OCI-LY7 (cell line): ENCODE measurements at regions not wholly inside any gene's neighbourhood (a gene's known extent, or its start where the extent isn't known, plus 50 kb on each side); places are given as distances from the start of the nearest gene placed in this dataset.

Experiments
- BruUV-seq: library from RNA; stranded (reverse); fragments of 400-500 nt; replicated peaks from 2 replicates; lab custom pipeline; 2021; lab: Mats Ljungman, UMichigan
- CTCF ChIA-PET: fragments of 300-600 bp; sonication (Branson Sonifier 250); formaldehyde crosslinking; loops from one replicate; lab custom pipeline; 2022; ENCODE audit warnings: antibody characterized with exemption; ENCODE audit not compliant: unreplicated experiment; lab: Charles Lee
- POLR2A ChIA-PET: fragments of 300-600 bp; sonication (Branson Sonifier 250); formaldehyde crosslinking; loops from one replicate; lab custom pipeline; 2022; ENCODE audit warnings: antibody characterized with exemption; lab: Charles Lee
- DNase-seq: peaks from one replicate; pipeline ENCODE4 v3.0.0-alpha.2; 2015; ENCODE audit warnings: low spot score
- H2AFZ ChIP-seq: fragments of 200-600 bp; sonication (generic), shearing (Covaris generic); 2 replicates; pipeline ENCODE4 v1.6.1; 2014; ENCODE audit warnings: mild to moderate bottlenecking, antibody characterized with exemption, low read length, moderate library complexity
- H3K27ac ChIP-seq: fragments of 200-600 bp; sonication (generic); 2 replicates; pipeline ENCODE4 v1.5.1; 2014; ENCODE audit warnings: mixed run types, low read depth, mild to moderate bottlenecking, moderate library complexity, low read length, inconsistent platforms; ENCODE audit not compliant: poor library complexity, severe bottlenecking
- H3K36me3 ChIP-seq: fragments of 200-600 bp; sonication (generic); 2 replicates; pipeline ENCODE4 v1.6.1; 2014; ENCODE audit warnings: mild to moderate bottlenecking, antibody characterized with exemption, low read length, moderate library complexity, mixed read lengths; ENCODE audit not compliant: insufficient read depth
- H3K4me1 ChIP-seq: fragments of 200-600 bp; sonication (generic); 2 replicates; pipeline ENCODE4 v1.5.1; 2014; ENCODE audit warnings: mild to moderate bottlenecking, low read length; ENCODE audit not compliant: insufficient read depth, poor library complexity, severe bottlenecking
- H3K4me2 ChIP-seq: fragments of 200-600 bp; sonication (generic); 2 replicates; pipeline ENCODE4 v1.6.1; 2014; ENCODE audit warnings: mild to moderate bottlenecking, low read length
- H3K4me3 ChIP-seq: fragments of 200-600 bp; sonication (generic); 2 replicates; pipeline ENCODE4 v1.5.1; 2014; ENCODE audit warnings: mild to moderate bottlenecking, low read depth, low read length; ENCODE audit not compliant: poor library complexity, severe bottlenecking
- H3K79me2 ChIP-seq: fragments of 200-600 bp; sonication (generic); 2 replicates; pipeline ENCODE4 v1.6.1; 2016; ENCODE audit warnings: low read depth, mild to moderate bottlenecking, low read length, moderate library complexity, mixed read lengths; ENCODE audit not compliant: insufficient read depth
- H3K9me2 ChIP-seq: fragments of 200-600 bp; sonication (generic); 2 replicates; pipeline ENCODE4 v1.6.1; 2016; ENCODE audit warnings: mild to moderate bottlenecking, low read length, mixed read lengths; ENCODE audit not compliant: insufficient read depth
- H3K9me3 ChIP-seq: fragments of 200-600 bp; sonication (generic); 2 replicates; pipeline ENCODE4 v1.6.1; 2014; ENCODE audit warnings: mild to moderate bottlenecking, mixed run types, low read length, mixed read lengths
- H4K20me1 ChIP-seq: fragments of 200-600 bp; sonication (generic); 2 replicates; pipeline ENCODE4 v1.6.1; 2014; ENCODE audit warnings: mild to moderate bottlenecking, antibody characterized with exemption, low read length, moderate library complexity, mixed read lengths; ENCODE audit not compliant: insufficient read depth
- EZH2phosphoT487 ChIP-seq: fragments of 200-600 bp; sonication (generic); IDR thresholded peaks from 2 replicates; pipeline ENCODE4 v1.6.1; 2018; ENCODE audit warnings: low read depth, borderline replicate concordance, mild to moderate bottlenecking, mixed run types, antibody characterized with exemption, low read length, moderate library complexity, mixed read lengths
- intact Hi-C: fragments of 100-400 bp; cut with micrococcal nuclease; formaldehyde crosslinking; loops from one replicate; pipeline ENCODE4 v1.10.0; 2022; ENCODE audit not compliant: unreplicated experiment
- TF ChIP-seq, protein P1 (sequence below): fragments of 200-600 bp; sonication (generic); conservative IDR thresholded peaks from 2 replicates; pipeline ENCODE4 v1.5.1; 2014; ENCODE audit warnings: mild to moderate bottlenecking, antibody characterized with exemption, low read length, moderate library complexity, mixed read lengths

DNA sequence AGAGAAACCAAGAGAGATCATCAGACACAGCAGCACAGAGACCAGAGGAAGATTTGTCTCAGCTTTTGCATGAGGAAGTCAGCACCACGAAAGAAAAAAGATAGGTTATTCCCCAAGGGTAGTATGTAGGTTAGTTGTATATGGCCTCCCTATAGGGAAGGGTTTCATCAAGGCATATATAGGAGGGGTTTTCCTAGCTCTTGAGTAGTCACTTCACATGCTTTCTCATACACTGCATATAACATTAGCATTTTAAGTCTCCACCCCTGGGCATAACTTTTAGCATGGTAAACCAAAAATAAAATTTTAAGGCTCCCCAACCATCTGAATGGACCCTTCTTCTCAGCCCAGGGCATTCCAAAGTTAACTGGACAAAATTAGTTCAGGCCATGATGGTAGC, 1571.6 kb upstream of the ACO1 start:
- CTCF ChIA-PET: no interaction called here

DNA sequence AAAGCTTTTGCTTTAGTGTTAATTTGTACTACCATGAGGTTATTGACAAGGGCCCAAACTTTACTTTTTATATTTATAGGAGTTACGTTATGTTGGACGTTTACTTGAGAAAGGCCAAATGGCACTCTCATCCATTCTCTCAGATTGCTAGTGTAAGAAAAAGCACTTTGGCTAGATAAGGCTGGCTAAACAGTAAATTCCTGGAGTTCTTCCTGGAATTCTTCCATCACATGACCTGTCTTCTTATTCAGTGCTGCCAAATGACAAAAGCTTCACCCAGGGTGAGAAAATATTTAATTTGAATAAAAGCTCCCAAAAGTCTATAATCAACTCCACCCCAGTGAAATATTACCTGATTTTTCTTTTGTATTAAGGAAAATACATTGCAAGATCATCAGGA, 1568.9 kb upstream of the ACO1 start:
- no peaks in the 10 kb centered on the region for H4K20me1 ChIP-seq
- no peak overlapping the region for H2AFZ ChIP-seq
- H3K4me2 ChIP-seq: no peak overlapping the region
- H3K9me2 ChIP-seq: no peaks in the 10 kb centered on the region
- DNase-seq: no peak
- H3K4me1 ChIP-seq: no peaks in the 10 kb centered on the region
- no TSS peak for BruUV-seq
- ChIA-PET CTCF (no interaction called here), POLR2A (no interaction called here)
- no peaks in the 10 kb centered on the region for H3K36me3 ChIP-seq
- TF ChIP-seq, protein P1, sequence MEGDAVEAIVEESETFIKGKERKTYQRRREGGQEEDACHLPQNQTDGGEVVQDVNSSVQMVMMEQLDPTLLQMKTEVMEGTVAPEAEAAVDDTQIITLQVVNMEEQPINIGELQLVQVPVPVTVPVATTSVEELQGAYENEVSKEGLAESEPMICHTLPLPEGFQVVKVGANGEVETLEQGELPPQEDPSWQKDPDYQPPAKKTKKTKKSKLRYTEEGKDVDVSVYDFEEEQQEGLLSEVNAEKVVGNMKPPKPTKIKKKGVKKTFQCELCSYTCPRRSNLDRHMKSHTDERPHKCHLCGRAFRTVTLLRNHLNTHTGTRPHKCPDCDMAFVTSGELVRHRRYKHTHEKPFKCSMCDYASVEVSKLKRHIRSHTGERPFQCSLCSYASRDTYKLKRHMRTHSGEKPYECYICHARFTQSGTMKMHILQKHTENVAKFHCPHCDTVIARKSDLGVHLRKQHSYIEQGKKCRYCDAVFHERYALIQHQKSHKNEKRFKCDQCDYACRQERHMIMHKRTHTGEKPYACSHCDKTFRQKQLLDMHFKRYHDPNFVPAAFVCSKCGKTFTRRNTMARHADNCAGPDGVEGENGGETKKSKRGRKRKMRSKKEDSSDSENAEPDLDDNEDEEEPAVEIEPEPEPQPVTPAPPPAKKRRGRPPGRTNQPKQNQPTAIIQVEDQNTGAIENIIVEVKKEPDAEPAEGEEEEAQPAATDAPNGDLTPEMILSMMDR: no peak
- no peak for TF ChIP-seq EZH2phosphoT487
- no peaks in the 10 kb centered on the region for H3K9me3 ChIP-seq
- no peak overlapping the region for H3K4me3 ChIP-seq
- H3K79me2 ChIP-seq: no peaks in the 10 kb centered on the region
- no peak overlapping the region for H3K27ac ChIP-seq
- intact Hi-C loops: no loop called here

More for the DNA sequence above, 1571.6 kb upstream of the ACO1 start:
- Histone ChIP-seq H3K9me3 (no peaks in the 10 kb centered on the region), H3K27ac (no peak overlapping the region), H3K36me3 (no peaks in the 10 kb centered on the region), H2AFZ (no peak overlapping the region), H4K20me1 (no peaks in the 10 kb centered on the region), H3K9me2 (no peaks in the 10 kb centered on the region), H3K4me3 (no peak overlapping the region), H3K4me2 (no peak overlapping the region), H3K4me1 (no peaks in the 10 kb centered on the region), H3K79me2 (no peaks in the 10 kb centered on the region)
- BruUV-seq: no TSS peak
- intact Hi-C loops: no loop called here
- DNase-seq: no peak
- TF ChIP-seq, protein P1: no peak
- no peak for TF ChIP-seq EZH2phosphoT487
- POLR2A ChIA-PET: interaction anchor here (1.5 kb wide), 1 partner anchor 9 kb away, joined by 3 read pairs; no protein-coding TSS in a partner anchor

DNA sequence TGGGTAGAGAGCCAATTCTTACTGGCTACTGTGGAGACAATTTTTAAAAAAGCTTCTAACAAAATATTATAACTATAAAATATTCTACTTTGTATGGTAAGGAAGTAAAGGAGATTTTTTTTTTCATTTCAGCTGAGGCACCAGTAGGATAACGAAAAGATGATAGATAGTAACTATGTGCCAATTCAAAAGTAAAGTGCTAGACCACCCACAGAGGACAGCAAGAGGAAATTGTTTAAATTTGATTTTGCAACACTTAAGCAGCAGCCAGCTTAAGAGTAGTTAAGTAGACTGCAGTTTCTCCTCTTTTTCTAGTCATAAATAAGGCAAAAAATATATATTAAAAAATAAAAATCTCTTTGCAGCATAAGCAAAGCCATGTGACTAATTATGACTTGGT, 1539.3 kb upstream of the ACO1 start:
- DNase-seq: no peak
- ChIA-PET POLR2A (no interaction called here), CTCF (no interaction called here)
- Histone ChIP-seq H2AFZ (no peak overlapping the region), H4K20me1 (no peaks in the 10 kb centered on the region), H3K4me1 (no peaks in the 10 kb centered on the region), H3K9me2 (no peaks in the 10 kb centered on the region), H3K27ac (no peak overlapping the region), H3K9me3 (no peaks in the 10 kb centered on the region), H3K79me2 (no peaks in the 10 kb centered on the region), H3K4me3 (no peak overlapping the region), H3K36me3 (no peaks in the 10 kb centered on the region), H3K4me2 (no peak overlapping the region)
- no peak for TF ChIP-seq EZH2phosphoT487
- TF ChIP-seq, protein P1: no peak
- intact Hi-C loops: no loop called here
- BruUV-seq: no TSS peak
